ENCODE measurements at regions not wholly inside any gene's neighbourhood (a gene's known extent, or its start where the extent isn't known, plus 50 kb on each side); places are given as distances from the start of the nearest gene placed in this dataset.

GRCh38 chr17:69801368-69801767 is 273.7 kb upstream of the KCNJ16 start:
- H4K20me1 ChIP-seq (ENCODE audit: insufficient read depth): no peaks in the 10 kb centered on the region
- no peak for DNase-seq
- WGBS (ENCODE audit: low lambda C conversion rate): 18% methylated on average over 3 of the region's 3 CpGs
- ChIA-PET CTCF (interaction anchor here (1.0 to 1.2 kb wide), 2 partner anchors 10 to 14 kb away, joined by 3 to 4 read pairs; no protein-coding TSS in a partner anchor), POLR2A (no interaction called here)
- no peak overlapping the region for H3K9ac ChIP-seq
- H3K9me3 ChIP-seq: 0 out of 2 replicates have a peak, but pooled peaks cover 3% of the 10 kb centered on the region
- H3K4me2 ChIP-seq: no peak overlapping the region
- no peaks in the 10 kb centered on the region for H3K9me2 ChIP-seq
- H3K4me3 ChIP-seq (ENCODE audit: low read depth in 2 of 2, low read length in 1 of 2): no peak overlapping the region
- H3K36me3 ChIP-seq (replicated peaks in 1 of 2; ENCODE audit: control insufficient read depth in 1 of 2, insufficient read depth in 2 of 2, low read length in 1 of 2): no peaks in the 10 kb centered on the region
- H2AFZ ChIP-seq (ENCODE audit: low read depth): no peak overlapping the region
- no peak overlapping the region for H3K27ac ChIP-seq (ENCODE audit: low read depth in 2 of 2, low read length in 1 of 2)
- TF ChIP-seq YY1 (IDR thresholded peaks at IDR 0.05; ENCODE audit: low read depth): no peak
- no peak for TF ChIP-seq PBX3 (IDR thresholded peaks at IDR 0.05)
- no peak for TF ChIP-seq SMC3 (IDR thresholded peaks at IDR 0.05; ENCODE audit: low read depth, low read length)
- no peaks in the 10 kb centered on the region for H3K79me2 ChIP-seq (ENCODE audit: insufficient read depth)
- H3K27me3 ChIP-seq (ENCODE audit: insufficient read depth): no peaks in the 10 kb centered on the region
- no peaks in the 10 kb centered on the region for H3K4me1 ChIP-seq (ENCODE audit: control insufficient read depth in 1 of 2, insufficient read depth in 2 of 2, low read depth in 1 of 2, low read length in 1 of 2)
- H3F3A ChIP-seq (replicated peaks; ENCODE audit: insufficient read depth): no peaks in the 10 kb centered on the region

GRCh38 chr17:69802045-69802740 is 272.8 kb upstream of the KCNJ16 start:
- CTCF ChIA-PET: interaction anchor here (1.0 to 1.2 kb wide), 3 partner anchors 11 to 20 kb away, joined by 3 to 4 read pairs (median 3); no protein-coding TSS in a partner anchor
- no peaks in the 10 kb centered on the region for H3K9me3 ChIP-seq

More at GRCh38 chr17:69802045-69802740, 272.8 kb upstream of the KCNJ16 start:
- no peaks in the 10 kb centered on the region for H3K4me1 ChIP-seq (ENCODE audit: control insufficient read depth in 1 of 2, insufficient read depth in 2 of 2, low read depth in 1 of 2, low read length in 1 of 2)
- H3K36me3 ChIP-seq (replicated peaks in 1 of 2; ENCODE audit: control insufficient read depth in 1 of 2, insufficient read depth in 2 of 2, low read length in 1 of 2): no peaks in the 10 kb centered on the region
- no peaks in the 10 kb centered on the region for H3K27me3 ChIP-seq (ENCODE audit: insufficient read depth)
- no peaks in the 10 kb centered on the region for H4K20me1 ChIP-seq (ENCODE audit: insufficient read depth)
- H3K27ac ChIP-seq (ENCODE audit: low read depth in 2 of 2, low read length in 1 of 2): no peak overlapping the region
- no peak for DNase-seq
- no peak overlapping the region for H3K4me3 ChIP-seq (ENCODE audit: low read depth in 2 of 2, low read length in 1 of 2)
- WGBS (ENCODE audit: low lambda C conversion rate): 51% methylated on average over 5 of the region's 5 CpGs
- H3K9me2 ChIP-seq: no peaks in the 10 kb centered on the region
- POLR2A ChIA-PET: no interaction called here
- no peaks in the 10 kb centered on the region for H3K79me2 ChIP-seq (ENCODE audit: insufficient read depth)
- no peak overlapping the region for H3K9ac ChIP-seq
- H2AFZ ChIP-seq (ENCODE audit: low read depth): no peak overlapping the region
- H3K4me2 ChIP-seq: no peak overlapping the region
- TF ChIP-seq RFX5 (IDR thresholded peaks at IDR 0.05; ENCODE audit: low read length) (no peak), ZBTB33 (IDR thresholded peaks at IDR 0.05; ENCODE audit: borderline replicate concordance, low read depth) (no peak), YY1 (IDR thresholded peaks at IDR 0.05; ENCODE audit: low read depth) (no peak), GATA2 (CRISPR knock-in tag; IDR thresholded peaks at IDR 0.05) (no peak), EP300 (IDR thresholded peaks at IDR 0.05; ENCODE audit: borderline replicate concordance in 1 of 2, low read depth in 1 of 2, low read length in 1 of 2) (no peak), IRF3 (IDR thresholded peaks at IDR 0.05; ENCODE audit: low read depth, low read length) (no peak), FOXJ3 (CRISPR knock-in tag; IDR thresholded peaks at IDR 0.05) (no peak), RAD21 (IDR thresholded peaks at IDR 0.05; ENCODE audit: low read length) (no peak), FOSL2 (IDR thresholded peaks at IDR 0.05; ENCODE audit: borderline replicate concordance, low read depth) (no peak), NRF1 (IDR thresholded peaks at IDR 0.05; ENCODE audit: low read depth, low read length) (no peak)
- H3F3A ChIP-seq (replicated peaks; ENCODE audit: insufficient read depth): no peaks in the 10 kb centered on the region

Data from SK-N-SH (cell line).